Suprapubic skin (tissue), 4 donors: ENCODE measurements at regions not wholly inside any gene's neighbourhood (a gene's known extent, or its start where the extent isn't known, plus 50 kb on each side); places are given as distances from the start of the nearest gene placed in this dataset.

Experiments
- EP300 ChIP-seq: sonication (generic); formaldehyde crosslinking; IDR thresholded peaks from one replicate; pipeline ENCODE4 v1.6.1; 2017; ENCODE audit warnings: antibody characterized with exemption
- POLR2A ChIP-seq, 2 donors: fragments of 450-650 bp; IDR thresholded peaks; one replicate each; pipeline ENCODE4 v1.6.1; 2017; ENCODE audit warnings: antibody characterized with exemption in 2 of 2, mild to moderate bottlenecking in 2 of 2, moderate library complexity in 2 of 2
- POLR2AphosphoS5 ChIP-seq, 3 donors: sonication (generic); formaldehyde crosslinking; IDR thresholded peaks; one replicate each; pipeline ENCODE4 v1.6.1; 2017; ENCODE audit warnings: antibody characterized with exemption in 3 of 3
- TF ChIP-seq, protein P1 (sequence below), 2 donors: fragments of 200-600 bp in 1 of 2; fragments of 450-650 bp in 1 of 2; sonication (generic) in 1 of 2; IDR thresholded peaks; one replicate each; pipeline ENCODE4 v1.5.1; 2016 to 2019; ENCODE audit warnings: antibody characterized with exemption in 2 of 2, mild to moderate bottlenecking in 1 of 2, moderate library complexity in 1 of 2

GRCh38 chr5:115024922-115025321 lies 144.8 kb downstream of the TRIM36 start:
- TF ChIP-seq, protein P1, sequence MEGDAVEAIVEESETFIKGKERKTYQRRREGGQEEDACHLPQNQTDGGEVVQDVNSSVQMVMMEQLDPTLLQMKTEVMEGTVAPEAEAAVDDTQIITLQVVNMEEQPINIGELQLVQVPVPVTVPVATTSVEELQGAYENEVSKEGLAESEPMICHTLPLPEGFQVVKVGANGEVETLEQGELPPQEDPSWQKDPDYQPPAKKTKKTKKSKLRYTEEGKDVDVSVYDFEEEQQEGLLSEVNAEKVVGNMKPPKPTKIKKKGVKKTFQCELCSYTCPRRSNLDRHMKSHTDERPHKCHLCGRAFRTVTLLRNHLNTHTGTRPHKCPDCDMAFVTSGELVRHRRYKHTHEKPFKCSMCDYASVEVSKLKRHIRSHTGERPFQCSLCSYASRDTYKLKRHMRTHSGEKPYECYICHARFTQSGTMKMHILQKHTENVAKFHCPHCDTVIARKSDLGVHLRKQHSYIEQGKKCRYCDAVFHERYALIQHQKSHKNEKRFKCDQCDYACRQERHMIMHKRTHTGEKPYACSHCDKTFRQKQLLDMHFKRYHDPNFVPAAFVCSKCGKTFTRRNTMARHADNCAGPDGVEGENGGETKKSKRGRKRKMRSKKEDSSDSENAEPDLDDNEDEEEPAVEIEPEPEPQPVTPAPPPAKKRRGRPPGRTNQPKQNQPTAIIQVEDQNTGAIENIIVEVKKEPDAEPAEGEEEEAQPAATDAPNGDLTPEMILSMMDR (IDR thresholded peaks at IDR 0.05): no peak
- TF ChIP-seq POLR2A (IDR thresholded peaks at IDR 0.05) (no peak), EP300 (no peak), POLR2AphosphoS5 (IDR thresholded peaks at IDR 0.05) (no peak)
